H1 (cell line): ENCODE measurements at regions not wholly inside any gene's neighbourhood (a gene's known extent, or its start where the extent isn't known, plus 50 kb on each side); places are given as distances from the start of the nearest gene placed in this dataset.

ENCODE experiments used
- CTCF ChIA-PET: fragments of 300-600 bp; sonication (Branson Sonifier 250); formaldehyde crosslinking; loops from one replicate; lab custom pipeline; 2021; ENCODE audit not compliant: partially characterized antibody; lab: Charles Lee
- POLR2A ChIA-PET: fragments of 300-600 bp; sonication (Branson Sonifier 250); formaldehyde crosslinking; loops from one replicate; lab custom pipeline; 2021; ENCODE audit warnings: inconsistent platforms; ENCODE audit not compliant: partially characterized antibody; lab: Charles Lee
- DNase-seq, 2 experiments: peaks; one replicate each; pipeline versions ENCODE4 v3.0.0 to v3.0.0-alpha.2; 2010 to 2022; ENCODE audit warnings: low spot score in 2 of 2, low read depth in 1 of 2, mixed read lengths in 1 of 2
- FAIRE-seq: peaks from 2 replicates; lab custom pipeline; 2011; peaks lifted over from hg19 to GRCh38; lab: Jason Lieb, UNC
- H2AFZ ChIP-seq: 2 replicates; pipeline ENCODE4 v1.8.1; 2012; ENCODE audit warnings: low read length, inconsistent platforms
- H2AK5ac ChIP-seq: 2 replicates; pipeline ENCODE4 v1.6.1; 2013; ENCODE audit warnings: low read depth, low read length
- H2BK120ac ChIP-seq: replicated peaks from 2 replicates; pipeline ENCODE3; 2013; ENCODE audit warnings: low read depth, low read length, inconsistent platforms
- H2BK12ac ChIP-seq: 2 replicates; pipeline ENCODE4 v1.6.1; 2013; ENCODE audit warnings: low read depth, low read length
- H2BK15ac ChIP-seq: 2 replicates; pipeline ENCODE4 v1.6.1; 2013; ENCODE audit warnings: low read length
- H2BK20ac ChIP-seq: 2 replicates; pipeline ENCODE4 v1.6.1; 2013; ENCODE audit warnings: low read length
- H2BK5ac ChIP-seq: 2 replicates; pipeline ENCODE4 v1.6.1; 2013; ENCODE audit warnings: low read depth, low read length
- H3K14ac ChIP-seq: 2 replicates; pipeline ENCODE4 v1.6.1; 2013; ENCODE audit warnings: inconsistent platforms; ENCODE audit not compliant: insufficient read length
- H3K18ac ChIP-seq: 2 replicates; pipeline ENCODE4 v1.6.1; 2013; ENCODE audit warnings: low read length; ENCODE audit errors: extremely low read depth
- H3K23ac ChIP-seq: 2 replicates; pipeline ENCODE4 v1.6.1; 2013; ENCODE audit warnings: inconsistent platforms; ENCODE audit not compliant: insufficient read length
- H3K23me2 ChIP-seq: 2 replicates; pipeline ENCODE4 v1.6.1; 2013; ENCODE audit warnings: low read depth, low read length
- H3K27ac ChIP-seq: 2 replicates; pipeline ENCODE4 v1.6.1; 2011; ENCODE audit warnings: low read depth, low read length, inconsistent platforms
- H3K27me3 ChIP-seq, 4 experiments: replicated peaks in 1 of 4; 1 replicate in 1 of 4; 2 replicates in 3 of 4; pipeline versions ENCODE4 v1.6.1 to v1.8.1; 2011 to 2013; ENCODE audit warnings: low read length in 3 of 4, mild to moderate bottlenecking in 3 of 4, inconsistent platforms in 2 of 4, mixed read lengths in 2 of 4, moderate library complexity in 1 of 4; ENCODE audit not compliant: control insufficient read depth in 3 of 4, insufficient read depth in 3 of 4; ENCODE audit errors: extremely low read depth in 1 of 4
- H3K36me3 ChIP-seq, 4 experiments: 2 replicates each; pipeline versions ENCODE4 v1.6.1 to v1.8.1; 2011 to 2013; ENCODE audit warnings: mild to moderate bottlenecking in 4 of 4, low read length in 3 of 4, moderate library complexity in 2 of 4, control low read depth in 1 of 4, inconsistent platforms in 1 of 4; ENCODE audit not compliant: insufficient read depth in 4 of 4, control insufficient read depth in 2 of 4
- H3K4ac ChIP-seq: replicated peaks from 2 replicates; pipeline ENCODE3; 2013; ENCODE audit warnings: low read length, low read depth, mixed read lengths, inconsistent platforms; ENCODE audit not compliant: insufficient read length
- H3K4me1 ChIP-seq, 4 experiments: replicated peaks in 1 of 4; 1 replicate in 1 of 4; 2 replicates in 3 of 4; pipeline versions ENCODE4 v1.6.1 to v1.8.1; 2011 to 2013; ENCODE audit warnings: low read length in 3 of 4, inconsistent platforms in 2 of 4, mixed read lengths in 1 of 4; ENCODE audit not compliant: insufficient read depth in 4 of 4, control insufficient read depth in 3 of 4
- H3K4me2 ChIP-seq, 2 experiments: 2 replicates each; pipeline versions ENCODE4 v1.6.1 to v1.8.1; 2011 to 2013; ENCODE audit warnings: low read depth in 2 of 2, low read length in 2 of 2, control low read depth in 1 of 2, inconsistent platforms in 1 of 2, mild to moderate bottlenecking in 1 of 2; ENCODE audit not compliant: insufficient read depth in 1 of 2
- H3K4me3 ChIP-seq, 4 experiments: fragments of 200-600, 300-600 bp in 1 of 4; sonication (generic), shearing (Covaris generic), sonication (Bioruptor Twin) in 1 of 4; 2 replicates each; pipeline versions ENCODE4 v1.5.1 to v1.8.1; 2011 to 2016; ENCODE audit warnings: low read length in 4 of 4, low read depth in 3 of 4, control low read depth in 2 of 4, inconsistent platforms in 2 of 4, mild to moderate bottlenecking in 2 of 4, mixed read lengths in 1 of 4, moderate library complexity in 1 of 4; ENCODE audit not compliant: insufficient read depth in 2 of 4; ENCODE audit errors: extremely low read depth in 1 of 4
- H3K56ac ChIP-seq: replicated peaks from 2 replicates; pipeline ENCODE3; 2013; ENCODE audit warnings: low read depth, mild to moderate bottlenecking, mixed read lengths, low read length, inconsistent platforms; ENCODE audit not compliant: insufficient read length
- H3K79me1 ChIP-seq: 2 replicates; pipeline ENCODE4 v1.6.1; 2013; ENCODE audit warnings: low read depth, low read length, control low read depth
- H3K79me2 ChIP-seq, 2 experiments: 2 replicates each; pipeline versions ENCODE4 v1.6.1 to v1.8.1; 2012 to 2013; ENCODE audit warnings: low read length in 2 of 2, mild to moderate bottlenecking in 2 of 2, inconsistent platforms in 1 of 2; ENCODE audit not compliant: insufficient read depth in 2 of 2, control insufficient read depth in 1 of 2
- H3K9ac ChIP-seq, 4 experiments: replicated peaks in 1 of 4; 1 replicate in 1 of 4; 2 replicates in 3 of 4; pipeline versions ENCODE4 v1.6.1 to v1.8.1; 2011 to 2013; ENCODE audit warnings: low read depth in 3 of 4, low read length in 3 of 4, control low read depth in 2 of 4, mild to moderate bottlenecking in 2 of 4, moderate library complexity in 2 of 4, inconsistent platforms in 1 of 4; ENCODE audit errors: extremely low read depth in 1 of 4
- H3K9me3 ChIP-seq, 2 experiments: 2 replicates each; pipeline versions ENCODE4 v1.6.1 to v1.8.1; 2012 to 2013; ENCODE audit warnings: mild to moderate bottlenecking in 2 of 2, moderate library complexity in 2 of 2, control low read depth in 1 of 2, inconsistent platforms in 1 of 2, low read depth in 1 of 2, low read length in 1 of 2, mixed read lengths in 1 of 2; ENCODE audit not compliant: insufficient read depth in 2 of 2
- H4K20me1 ChIP-seq, 2 experiments: replicated peaks in 1 of 2; 2 replicates each; pipeline versions ENCODE3 to v1.8.1; 2011 to 2013; ENCODE audit warnings: inconsistent platforms in 2 of 2, low read length in 2 of 2, mild to moderate bottlenecking in 1 of 2; ENCODE audit not compliant: insufficient read depth in 2 of 2, control insufficient read depth in 1 of 2
- H4K5ac ChIP-seq: 2 replicates; pipeline ENCODE4 v1.6.1; 2013; ENCODE audit warnings: low read length, low read depth, mixed read lengths, inconsistent platforms; ENCODE audit not compliant: insufficient read length
- H4K8ac ChIP-seq: 2 replicates; pipeline ENCODE4 v1.8.0; 2013; ENCODE audit warnings: mild to moderate bottlenecking, moderate library complexity, low read length, inconsistent platforms; ENCODE audit not compliant: insufficient read depth; ENCODE audit errors: extremely low read depth
- H4K91ac ChIP-seq: replicated peaks from 2 replicates; pipeline ENCODE3; 2013; ENCODE audit warnings: low read length, mixed read lengths, inconsistent platforms; ENCODE audit not compliant: insufficient read length
- CTBP2 ChIP-seq: IDR thresholded peaks from 2 replicates; pipeline ENCODE4 v1.7.0; 2011; ENCODE audit warnings: borderline replicate concordance, mild to moderate bottlenecking, moderate library complexity, mixed read lengths, low read length; ENCODE audit not compliant: insufficient read depth, insufficient read length
- GABPA ChIP-seq: IDR thresholded peaks from 2 replicates; pipeline ENCODE4 v1.6.1; 2011; ENCODE audit warnings: mild to moderate bottlenecking, low read length, moderate library complexity, borderline replicate concordance; ENCODE audit not compliant: insufficient read depth
- GTF2F1 ChIP-seq: IDR thresholded peaks from 2 replicates; pipeline ENCODE4 v1.6.1; 2012; ENCODE audit warnings: low read depth, low read length, improper control_type of control experiment, borderline replicate concordance
- TBP ChIP-seq: IDR thresholded peaks from 2 replicates; pipeline ENCODE4 v1.6.1; 2011; ENCODE audit warnings: low read depth, low read length, improper control_type of control experiment
- YY1 ChIP-seq: IDR thresholded peaks from 2 replicates; pipeline ENCODE4 v1.6.1; 2011; ENCODE audit warnings: low read depth, mild to moderate bottlenecking, low read length
- WGBS, 2 experiments: shearing (Covaris generic) in 1 of 2; methylation state at CpG; one replicate each; pipeline versions ENCODE4 v1.1.6 to v1.1.7; 2013 to 2015; ENCODE audit warnings: low lambda C conversion rate in 2 of 2, mixed read lengths in 2 of 2, inconsistent platforms in 1 of 2, low coverage in 1 of 2, missing lambda C conversion rate in 1 of 2; ENCODE audit not compliant: insufficient replicate concordance in 2 of 2, insufficient coverage in 1 of 2, insufficient read length in 1 of 2; ENCODE audit errors: extremely low coverage in 1 of 2, missing lambda C conversion rate in 1 of 2; 5-methylcytosine and 5-hydroxymethylcytosine counted together
- TF ChIP-seq, protein P1 (sequence below): IDR thresholded peaks from 2 replicates; pipeline ENCODE4 v1.6.1; 2012; ENCODE audit warnings: inconsistent platforms

DNA sequence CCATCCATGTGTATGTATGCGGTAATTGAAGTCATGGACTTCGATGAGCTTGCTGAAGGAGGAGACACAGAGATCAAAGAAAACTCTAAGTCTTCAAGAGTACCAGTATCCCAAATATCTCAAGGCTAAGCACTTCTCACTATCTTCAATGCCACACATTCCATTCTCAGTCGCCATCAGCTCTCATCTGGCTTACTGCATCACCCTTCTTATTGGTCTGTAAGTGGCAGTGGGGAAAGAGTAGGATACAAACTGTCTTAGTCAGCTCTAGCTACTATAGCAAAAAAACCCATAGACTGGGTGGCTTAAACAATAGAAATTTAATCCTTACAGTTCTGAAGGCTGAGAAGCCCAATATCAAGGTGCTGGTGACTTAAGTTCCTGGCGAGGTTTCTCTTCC lies 218.7 kb downstream of the POSTN start:
- Histone ChIP-seq H4K20me1 (no peaks in the 10 kb centered on the region), H3K27me3 (peaks cover 0 to 1% (median 0%) of the 10 kb centered on the region in 4 experiments; a peak in 1 of 7 replicates), H3K36me3 (no peaks in the 10 kb centered on the region), H3K14ac (no peak overlapping the region), H2BK15ac (no peak overlapping the region), H2AK5ac (no peak overlapping the region), H2BK12ac (no peak overlapping the region), H2BK5ac (no peak overlapping the region)
- TF ChIP-seq TBP (no peak), CTBP2 (no peak), GTF2F1 (no peak), GABPA (no peak), YY1 (no peak)
- TF ChIP-seq, protein P1, sequence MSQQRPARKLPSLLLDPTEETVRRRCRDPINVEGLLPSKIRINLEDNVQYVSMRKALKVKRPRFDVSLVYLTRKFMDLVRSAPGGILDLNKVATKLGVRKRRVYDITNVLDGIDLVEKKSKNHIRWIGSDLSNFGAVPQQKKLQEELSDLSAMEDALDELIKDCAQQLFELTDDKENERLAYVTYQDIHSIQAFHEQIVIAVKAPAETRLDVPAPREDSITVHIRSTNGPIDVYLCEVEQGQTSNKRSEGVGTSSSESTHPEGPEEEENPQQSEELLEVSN, result no peak
- TF ChIP-seq, all 59 proteins: peak for 0
- Histone ChIP-seq H2BK20ac (no peak overlapping the region), H3K79me2 (no peaks in the 10 kb centered on the region), H3K9ac (no peak overlapping the region), H3K4ac (no peak overlapping the region), H3K56ac (no peak overlapping the region), H3K23me2 (no peaks in the 10 kb centered on the region), H4K8ac (no peak overlapping the region), H3K4me3 (no peak overlapping the region), H3K23ac (no peak overlapping the region), H4K91ac (no peak overlapping the region), H3K18ac (no peak overlapping the region), H2BK120ac (no peak overlapping the region), H2AFZ (no peak overlapping the region), H3K79me1 (no peaks in the 10 kb centered on the region), H3K27ac (no peak overlapping the region), H4K5ac (no peak overlapping the region), H3K9me3 (no peaks in the 10 kb centered on the region), H3K4me1 (no peaks in the 10 kb centered on the region), H3K4me2 (no peak overlapping the region)
- 83% methylated on average over 4 of the region's 4 CpGs; no CpG with 5 or more reads in 1 of the 2 experiments for WGBS, 2 experiments
- no peak for FAIRE-seq
- POLR2A ChIA-PET, result no interaction called here
- DNase-seq, result no peak
- CTCF ChIA-PET, result no interaction called here
